K562 (cell line): ENCODE measurements at regions not wholly inside any gene's neighbourhood (a gene's known extent, or its start where the extent isn't known, plus 50 kb on each side); places are given as distances from the start of the nearest gene placed in this dataset.

ENCODE experiments used
- ATAC-seq: fragments of 200-7000 bp; cut with Tn5 transposase; 3 replicates; pipeline ENCODE4 v1.9.1; 2020; ENCODE audit warnings: moderate library complexity
- BruUV-seq: library from RNA; stranded (reverse); fragments of 400-500 nt; replicated peaks from 2 replicates; lab custom pipeline; 2021; lab: Mats Ljungman, UMichigan
- CTCF ChIA-PET: fragments of 300-600 bp; formaldehyde crosslinking; extraction: SDS; loops from one replicate; lab custom pipeline; 2021; ENCODE audit warnings: low intra/inter-chr PET ratio; lab: Yijun Ruan, JAX
- POLR2A ChIA-PET: fragments of 300-600, 350-650 bp; sonication (Branson Sonifier 250); formaldehyde crosslinking; extraction: SDS; loops from one replicate; lab custom pipeline; 2021; ENCODE audit warnings: antibody characterized with exemption, inconsistent platforms; lab: Yijun Ruan, JAX
- DNase-seq, 4 experiments: peaks; one replicate each; pipeline versions ENCODE4 v3.0.0 to v3.0.0-alpha.2; 2011 to 2018; ENCODE audit warnings: low spot score in 3 of 4, mixed read lengths in 3 of 4; ENCODE audit errors: extremely low read depth in 1 of 4
- FAIRE-seq: peaks from 2 replicates; lab custom pipeline; 2011; peaks lifted over from hg19 to GRCh38; lab: Jason Lieb, UNC
- H2AFZ ChIP-seq: 2 replicates; pipeline ENCODE4 v1.6.0; 2011; ENCODE audit warnings: low read depth, low read length, control low read depth, inconsistent platforms
- H3K27ac ChIP-seq: fragments of 200-600 bp; 3 replicates; pipeline ENCODE4 v1.8.0; 2011; ENCODE audit warnings: low read depth, mild to moderate bottlenecking, control low read depth, inconsistent platforms, low read length, moderate library complexity, mixed read lengths; ENCODE audit errors: extremely low read depth
- H3K27me3 ChIP-seq, 2 experiments: fragments of 300-600 bp in 1 of 2; 2 replicates in 1 of 2; 3 replicates in 1 of 2; pipeline versions ENCODE4 v1.6.0 to v1.8.0; 2011; ENCODE audit warnings: inconsistent platforms in 2 of 2, low read length in 2 of 2, mild to moderate bottlenecking in 1 of 2, mixed read lengths in 1 of 2, moderate library complexity in 1 of 2; ENCODE audit not compliant: control insufficient read depth in 2 of 2, insufficient read depth in 2 of 2
- H3K36me3 ChIP-seq: fragments of 300-600 bp; 3 replicates; pipeline ENCODE4 v1.8.0; 2011; ENCODE audit warnings: mild to moderate bottlenecking, low read length, inconsistent platforms; ENCODE audit not compliant: control insufficient read depth, insufficient read depth
- H3K4me1 ChIP-seq, 2 experiments: fragments of 200-600 bp in 1 of 2; replicated peaks in 1 of 2; 2 replicates in 1 of 2; 3 replicates in 1 of 2; pipeline versions ENCODE4 v1.5.1 to v1.8.0; 2011; ENCODE audit warnings: inconsistent platforms in 2 of 2, low read length in 2 of 2, mild to moderate bottlenecking in 1 of 2, mixed read lengths in 1 of 2, moderate library complexity in 1 of 2; ENCODE audit not compliant: control insufficient read depth in 2 of 2, insufficient read depth in 2 of 2
- H3K4me2 ChIP-seq: 2 replicates; pipeline ENCODE4 v1.6.1; 2011; ENCODE audit warnings: low read length, control low read depth, inconsistent platforms, mixed read lengths; ENCODE audit not compliant: insufficient read depth
- H3K4me3 ChIP-seq: fragments of 200-600 bp; sonication (generic), shearing (Covaris generic); 2 replicates; pipeline ENCODE4 v1.5.1; 2016; ENCODE audit warnings: control low read depth, inconsistent platforms
- H3K79me2 ChIP-seq: fragments of 200-600 bp; 3 replicates; pipeline ENCODE4 v1.8.0; 2011; ENCODE audit warnings: low read length, inconsistent platforms; ENCODE audit not compliant: control insufficient read depth, insufficient read depth
- H3K9ac ChIP-seq, 2 experiments: 2 replicates each; pipeline versions ENCODE4 v1.6.0 to v1.6.1; 2011; ENCODE audit warnings: low read depth in 2 of 2, low read length in 2 of 2, control low read depth in 1 of 2, inconsistent platforms in 1 of 2, mild to moderate bottlenecking in 1 of 2, mixed read lengths in 1 of 2; ENCODE audit not compliant: insufficient read depth in 1 of 2
- H3K9me1 ChIP-seq: one replicate; pipeline ENCODE4 v1.6.0; 2011; ENCODE audit warnings: inconsistent platforms, mild to moderate bottlenecking, low read length, moderate library complexity; ENCODE audit not compliant: control insufficient read depth, insufficient read depth
- H3K9me3 ChIP-seq: replicated peaks from 2 replicates; pipeline ENCODE4 v1.5.1; 2011; ENCODE audit warnings: low read depth, low read length, inconsistent platforms; ENCODE audit not compliant: control insufficient read depth, insufficient read depth
- H4K20me1 ChIP-seq: replicated peaks from 2 replicates; pipeline ENCODE4 v1.6.1; 2011; ENCODE audit warnings: low read length, inconsistent platforms, mixed read lengths; ENCODE audit not compliant: control insufficient read depth, insufficient read depth
- CHD2 ChIP-seq: IDR thresholded peaks from 2 replicates; pipeline ENCODE4 v1.6.1; 2011; ENCODE audit warnings: low read depth, low read length
- MEF2D ChIP-seq: conservative IDR thresholded peaks from 2 replicates; pipeline ENCODE4 v1.6.1; 2016; ENCODE audit warnings: low read depth, missing genetic modification characterization, missing compliant biosample characterization
- NCOA4 ChIP-seq: fragments of 450-650 bp; IDR thresholded peaks from 2 replicates; pipeline ENCODE4 v1.6.1; 2018; ENCODE audit warnings: mild to moderate bottlenecking; ENCODE audit not compliant: partially characterized antibody
- TCF7L2 ChIP-seq: fragments of 150-350 bp; IDR thresholded peaks from 2 replicates; pipeline ENCODE4 v1.6.1; 2016; ENCODE audit warnings: low read depth, mild to moderate bottlenecking, low read length, moderate library complexity
- ZBTB11 ChIP-seq, 3 experiments: fragments of 200-800 bp in 1 of 3; fragments of 250-450 bp in 1 of 3; fragments of 450-650 bp in 1 of 3; sonication (Bioruptor Pico) in 1 of 3; sonication (Bioruptor generic) in 1 of 3; formaldehyde crosslinking in 1 of 3; IDR thresholded peaks; 2 replicates each; pipeline versions ENCODE4 v1.6.1 to v1.8.0; 2016 to 2022; ENCODE audit warnings: mild to moderate bottlenecking in 2 of 3, missing genetic modification characterization in 2 of 3, missing compliant biosample characterization in 1 of 3, moderate library complexity in 1 of 3
- WGBS: fragments of 100-300 bp; shearing (Covaris generic); methylation state at CpG from one replicate; pipeline ENCODE4 v1.1.6; 2016; ENCODE audit warnings: low coverage, mixed read lengths; ENCODE audit not compliant: insufficient coverage; ENCODE audit errors: missing lambda C conversion rate; 5-methylcytosine and 5-hydroxymethylcytosine counted together
- in situ Hi-C: fragments of 300-500 bp; cut with MboI; formaldehyde crosslinking; loops from 4 replicates; pipeline ENCODE4 v1.15.0; 2018; ENCODE audit warnings: inconsistent platforms, mixed read lengths
- intact Hi-C: fragments of 100-400 bp; cut with micrococcal nuclease; formaldehyde crosslinking; loops from 2 replicates; pipeline ENCODE4 v1.14.2; 2022

GRCh38 chr5:98349990-98350365 is 423.5 kb upstream of the RGMB start:
- in situ Hi-C loops (no loop called here), intact Hi-C loops (loop anchor here (2.0 kb wide), 1 partner anchor 1119 kb away; no protein-coding TSS in a partner anchor)
- H3K9ac ChIP-seq, result no peak overlapping the region
- BruUV-seq, result no TSS peak
- H2AFZ ChIP-seq, result no peak overlapping the region
- no peak for TF ChIP-seq NCOA4
- TF ChIP-seq CHD2, result no peak
- ChIA-PET CTCF (no interaction called here), POLR2A (no interaction called here)
- ATAC-seq (no peak), FAIRE-seq (no peak), DNase-seq (no peak)
- no peaks in the 10 kb centered on the region for H3K4me1 ChIP-seq
- H3K79me2 ChIP-seq, result no peaks in the 10 kb centered on the region
- no peak overlapping the region for H3K4me2 ChIP-seq
- no peak overlapping the region for H3K4me3 ChIP-seq
- H3K27me3 ChIP-seq, result no peaks in the 10 kb centered on the region
- H4K20me1 ChIP-seq, result no peaks in the 10 kb centered on the region
- H3K9me3 ChIP-seq, result no peaks in the 10 kb centered on the region
- no peak overlapping the region for H3K27ac ChIP-seq
- 0% methylated on average over 1 of the region's 1 CpG for WGBS
- H3K9me1 ChIP-seq, result no peaks in the 10 kb centered on the region
- H3K36me3 ChIP-seq, result no peaks in the 10 kb centered on the region

DNA sequence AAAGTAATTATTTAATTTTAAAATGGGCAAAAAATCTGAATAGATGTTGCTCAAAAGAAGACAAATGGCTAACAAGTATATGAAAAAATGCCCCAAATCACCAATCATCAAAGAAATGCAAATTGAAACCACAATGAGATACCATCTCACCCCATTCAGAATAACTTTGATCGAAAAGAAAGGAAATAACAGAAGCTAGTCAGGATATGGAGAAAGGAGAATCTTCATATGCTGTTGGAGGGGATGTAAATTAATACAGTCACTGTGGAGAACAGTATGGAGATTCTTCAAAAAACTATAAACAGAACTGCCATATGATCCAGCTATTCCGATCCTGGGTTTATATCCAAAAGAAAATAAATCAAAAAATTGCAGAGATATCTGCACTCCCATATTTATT is 418.5 kb upstream of the RGMB start:
- Histone ChIP-seq H2AFZ (no peak overlapping the region), H3K4me1 (no peaks in the 10 kb centered on the region), H3K9me3 (no peaks in the 10 kb centered on the region), H3K4me2 (no peak overlapping the region), H3K9ac (no peak overlapping the region), H3K27me3 (no peaks in the 10 kb centered on the region), H3K36me3 (no peaks in the 10 kb centered on the region), H4K20me1 (no peaks in the 10 kb centered on the region), H3K27ac (no peak overlapping the region), H3K79me2 (no peaks in the 10 kb centered on the region), H3K9me1 (no peaks in the 10 kb centered on the region), H3K4me3 (no peak overlapping the region)
- no peak for ATAC-seq
- TF ChIP-seq MEF2D (no peak), ZBTB11 (CRISPR knock-in tag; IDR thresholded peaks at IDR 0.05) (no peak), TCF7L2 (no peak)
- DNase-seq, result no peak
- in situ Hi-C loops, result no loop called here
- CTCF ChIA-PET, result no interaction called here
- no TSS peak for BruUV-seq
- intact Hi-C loops, result no loop called here
- POLR2A ChIA-PET, result no interaction called here
- 0% methylated on average over 2 of the region's 2 CpGs for WGBS
- FAIRE-seq, result no peak
